Keratinocyte (primary cell): ENCODE measurements at regions not wholly inside any gene's neighbourhood (a gene's known extent, or its start where the extent isn't known, plus 50 kb on each side); places are given as distances from the start of the nearest gene placed in this dataset.

Experiments used
- DNase-seq: peaks from one replicate; pipeline ENCODE4 v3.0.0-alpha.2; 2011; ENCODE audit warnings: low read depth, missing footprints, low spot score
- FAIRE-seq: peaks from 2 replicates; lab custom pipeline; 2011; peaks lifted over from hg19 to GRCh38; lab: Jason Lieb, UNC
- H2AFZ ChIP-seq: 2 replicates; pipeline ENCODE4 v1.6.0; 2012; ENCODE audit warnings: low read length, control low read depth, inconsistent platforms; ENCODE audit not compliant: control insufficient read depth
- H3K27ac ChIP-seq: 2 replicates; pipeline ENCODE4 v1.5.1; 2011; ENCODE audit warnings: low read length; ENCODE audit not compliant: control insufficient read depth, insufficient read depth
- H3K27me3 ChIP-seq: 3 replicates; pipeline ENCODE4 v1.6.0; 2011; ENCODE audit warnings: low read length; ENCODE audit not compliant: control insufficient read depth, insufficient read depth; ENCODE audit errors: extremely low read depth
- H3K36me3 ChIP-seq, 2 experiments: 2 replicates in 1 of 2; 3 replicates in 1 of 2; pipeline ENCODE4 v1.5.1; 2011; ENCODE audit warnings: low read length in 2 of 2, mild to moderate bottlenecking in 1 of 2; ENCODE audit not compliant: control insufficient read depth in 2 of 2, insufficient read depth in 2 of 2; ENCODE audit errors: extremely low read depth in 1 of 2
- H3K4me1 ChIP-seq: 3 replicates; pipeline ENCODE4 v1.5.1; 2011; ENCODE audit warnings: low read length; ENCODE audit not compliant: control insufficient read depth, insufficient read depth; ENCODE audit errors: extremely low read depth
- H3K4me2 ChIP-seq: 3 replicates; pipeline ENCODE4 v1.6.0; 2011; ENCODE audit warnings: low read depth, low read length; ENCODE audit not compliant: control insufficient read depth, insufficient read depth; ENCODE audit errors: extremely low read depth
- H3K4me3 ChIP-seq, 3 experiments: fragments of 200-600 bp in 1 of 3; sonication (generic) in 1 of 3; 2 replicates in 2 of 3; 3 replicates in 1 of 3; pipeline ENCODE4 v1.5.1; 2011 to 2016; ENCODE audit warnings: low read length in 3 of 3, mild to moderate bottlenecking in 3 of 3, control low read depth in 2 of 3, inconsistent platforms in 1 of 3, low read depth in 1 of 3, mixed read lengths in 1 of 3, mixed run types in 1 of 3, moderate library complexity in 1 of 3; ENCODE audit not compliant: control insufficient read depth in 2 of 3, insufficient read depth in 2 of 3; ENCODE audit errors: extremely low read depth in 1 of 3
- H3K79me2 ChIP-seq: 2 replicates; pipeline ENCODE4 v1.6.0; 2012; ENCODE audit warnings: low read length; ENCODE audit not compliant: control insufficient read depth, insufficient read depth
- H3K9ac ChIP-seq: 3 replicates; pipeline ENCODE4 v1.6.0; 2011; ENCODE audit warnings: low read length; ENCODE audit not compliant: control insufficient read depth, insufficient read depth; ENCODE audit errors: extremely low read depth
- H3K9me1 ChIP-seq: 3 replicates; pipeline ENCODE4 v1.6.0; 2011; ENCODE audit warnings: low read length; ENCODE audit not compliant: control insufficient read depth, insufficient read depth; ENCODE audit errors: extremely low read depth
- H3K9me3 ChIP-seq: 2 replicates; pipeline ENCODE4 v1.5.1; 2012; ENCODE audit warnings: low read depth, low read length; ENCODE audit not compliant: control insufficient read depth
- H4K20me1 ChIP-seq: 3 replicates; pipeline ENCODE4 v1.6.0; 2011; ENCODE audit warnings: low read length; ENCODE audit not compliant: control insufficient read depth, insufficient read depth; ENCODE audit errors: extremely low read depth
- CTCF ChIP-seq, 3 experiments: IDR thresholded peaks in 1 of 3; conservative IDR thresholded peaks in 1 of 3; optimal IDR thresholded peaks in 1 of 3; 2 replicates in 2 of 3; 3 replicates in 1 of 3; pipeline versions ENCODE3 to v1.5.1; 2011; ENCODE audit warnings: low read length in 3 of 3, mild to moderate bottlenecking in 3 of 3, moderate library complexity in 2 of 3, control low read depth in 1 of 3, inconsistent platforms in 1 of 3; ENCODE audit not compliant: insufficient read depth in 2 of 3; ENCODE audit errors: extremely low read depth in 1 of 3
- EZH2 ChIP-seq: IDR thresholded peaks from one replicate; pipeline ENCODE4 v1.6.1; 2012; ENCODE audit warnings: inconsistent platforms, mild to moderate bottlenecking, low read length, moderate library complexity
- dilution Hi-C: fragments of 300-500 bp; cut with MboI; formaldehyde crosslinking; loops from one replicate; pipeline ENCODE4 v1.7.0; 2020; ENCODE audit warnings: low sequenced_read_pairs; ENCODE audit not compliant: extremely low pct_ligation_motif_present

GRCh38 chr7:16038906-16039305 lies 352.4 kb upstream of the MEOX2 start:
- H3K79me2 ChIP-seq, result no peaks in the 10 kb centered on the region
- DNase-seq, result no peak
- no peak overlapping the region for H3K27ac ChIP-seq
- H3K9me3 ChIP-seq, result no peaks in the 10 kb centered on the region
- no peaks in the 10 kb centered on the region for H3K9me1 ChIP-seq
- no peak overlapping the region for H2AFZ ChIP-seq
- no peaks in the 10 kb centered on the region for H3K4me1 ChIP-seq
- H3K36me3 ChIP-seq, result no peaks in the 10 kb centered on the region
- no peak overlapping the region for H3K9ac ChIP-seq
- no peaks in the 10 kb centered on the region for H3K27me3 ChIP-seq
- H4K20me1 ChIP-seq, result no peaks in the 10 kb centered on the region
- dilution Hi-C loops, result no loop called here
- FAIRE-seq, result no peak
- TF ChIP-seq EZH2 (no peak), CTCF (optimal IDR thresholded peaks at IDR 0.05 in 1 of 3, IDR thresholded peaks at IDR 0.05 in 1 of 3, conservative IDR thresholded peaks at IDR 0.05 in 1 of 3; ENCODE audit: extremely low read depth in 1 of 3, insufficient read depth in 2 of 3, low read length in 3 of 3) (no peak)
- H3K4me2 ChIP-seq, result no peak overlapping the region
- no peak overlapping the region for H3K4me3 ChIP-seq

- Histone ChIP-seq H3K27ac (no peak overlapping the region), H3K9me1 (no peaks in the 10 kb centered on the region), H3K9ac (no peak overlapping the region), H3K4me2 (no peak overlapping the region), H4K20me1 (no peaks in the 10 kb centered on the region), H3K4me1 (no peaks in the 10 kb centered on the region), H2AFZ (no peak overlapping the region), H3K27me3 (no peaks in the 10 kb centered on the region), H3K9me3 (no peaks in the 10 kb centered on the region), H3K36me3 (no peaks in the 10 kb centered on the region), H3K4me3 (no peak overlapping the region), H3K79me2 (no peaks in the 10 kb centered on the region)
- FAIRE-seq (no peak), DNase-seq (no peak)
- TF ChIP-seq CTCF (optimal IDR thresholded peaks at IDR 0.05 in 1 of 3, IDR thresholded peaks at IDR 0.05 in 1 of 3, conservative IDR thresholded peaks at IDR 0.05 in 1 of 3; ENCODE audit: extremely low read depth in 1 of 3, insufficient read depth in 2 of 3, low read length in 3 of 3) (no peak), EZH2 (no peak)
- dilution Hi-C loops, result no loop called here
Observed at GRCh38 chr7:16035392-16035791, 348.9 kb upstream of the MEOX2 start.
